SK-MEL-5 (cell line): ENCODE measurements at regions not wholly inside any gene's neighbourhood (a gene's known extent, or its start where the extent isn't known, plus 50 kb on each side); places are given as distances from the start of the nearest gene placed in this dataset.

Experiments
- DNase-seq: peaks from one replicate; pipeline ENCODE4 v3.0.0-alpha.2; 2016; ENCODE audit warnings: low read depth, low spot score
- in situ Hi-C: cut with HindIII; loops from 2 replicates; pipeline ENCODE4 v1.10.0; 2016; ENCODE audit warnings: low sequenced_read_pairs, high pct_unique_total_duplicates, low pct_unique_long_range_greater_than_20kb

DNA sequence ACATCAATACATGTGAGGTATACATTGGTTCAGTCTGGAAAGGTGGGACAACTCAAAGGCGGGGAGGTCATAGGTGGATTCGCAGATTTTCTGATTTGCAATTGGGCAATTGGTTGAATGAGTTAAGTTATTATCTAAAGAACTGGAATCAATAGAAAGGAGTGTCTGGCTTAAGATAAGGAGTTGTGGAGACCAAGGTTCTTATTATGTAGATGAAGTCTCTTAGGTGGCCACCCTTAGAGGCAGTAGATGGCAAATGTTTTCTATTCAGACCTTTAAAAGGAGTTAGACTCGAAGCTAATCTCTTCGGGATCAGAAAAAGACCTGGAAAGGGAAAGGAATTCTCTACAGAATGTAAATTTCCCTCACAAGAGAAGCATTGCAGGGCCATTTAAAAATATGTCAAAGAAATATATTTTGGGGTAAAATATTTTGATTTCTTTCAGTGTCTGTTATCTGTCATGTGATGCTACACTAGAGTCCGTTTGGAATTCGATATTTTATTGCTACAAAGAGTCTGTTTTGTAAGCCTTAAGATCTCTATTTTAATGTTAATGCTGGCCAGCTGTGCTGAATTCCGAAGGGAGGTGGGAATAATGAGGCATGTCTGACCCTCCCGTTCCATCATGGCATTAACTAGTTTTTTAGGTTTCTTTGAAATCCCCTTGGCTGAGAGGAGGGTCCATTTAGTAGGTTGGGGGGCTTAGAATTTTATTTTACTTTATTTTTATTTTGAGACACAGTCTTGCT, 265.1 kb downstream of the PTPRU start:
- no peak for DNase-seq
- in situ Hi-C loops = no loop called here

GRCh38 chr1:29500651-29501050, 264.3 kb downstream of the PTPRU start:
- in situ Hi-C loops = no loop called here
- no peak for DNase-seq

GRCh38 chr1:29500041-29500440, 263.7 kb downstream of the PTPRU start:
- in situ Hi-C loops = no loop called here
- no peak for DNase-seq

DNA sequence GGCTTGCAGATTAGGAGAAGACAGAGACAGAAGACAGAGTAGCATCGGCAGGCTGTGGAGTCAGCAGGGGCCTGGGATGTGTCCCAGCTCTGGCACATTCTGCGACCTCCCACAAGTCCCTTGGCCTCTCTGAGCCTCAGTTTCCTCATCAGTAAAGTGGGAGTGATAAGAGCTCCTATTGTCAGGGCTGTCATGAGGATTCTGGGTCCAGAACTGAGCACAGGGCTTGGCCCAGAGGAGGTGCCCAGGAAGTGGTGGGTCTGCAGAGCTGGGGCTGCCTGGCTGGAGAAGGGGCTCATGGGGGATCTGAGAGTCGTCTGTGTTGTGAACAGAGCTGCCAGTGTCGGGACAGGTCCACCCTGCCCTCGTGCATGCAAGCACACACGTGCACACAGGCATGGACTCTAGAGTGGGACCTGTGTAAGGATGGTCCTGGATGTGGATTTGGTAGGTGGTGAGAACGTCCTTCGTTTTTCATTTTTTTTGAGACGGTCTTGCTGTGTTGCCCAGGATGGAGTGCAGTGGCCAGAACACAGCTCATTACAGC, 262.9 kb downstream of the PTPRU start:
- DNase-seq = no peak
- in situ Hi-C loops = no loop called here

- in situ Hi-C loops = no loop called here
Measured at GRCh38 chr1:29498126-29499103, 262.1 kb downstream of the PTPRU start.

GRCh38 chr1:29497395-29498125, 261.2 kb downstream of the PTPRU start:
- no peak for DNase-seq
- in situ Hi-C loops = no loop called here

More at GRCh38 chr1:29498126-29499103, 262.1 kb downstream of the PTPRU start:
- DNase-seq = no peak

DNA sequence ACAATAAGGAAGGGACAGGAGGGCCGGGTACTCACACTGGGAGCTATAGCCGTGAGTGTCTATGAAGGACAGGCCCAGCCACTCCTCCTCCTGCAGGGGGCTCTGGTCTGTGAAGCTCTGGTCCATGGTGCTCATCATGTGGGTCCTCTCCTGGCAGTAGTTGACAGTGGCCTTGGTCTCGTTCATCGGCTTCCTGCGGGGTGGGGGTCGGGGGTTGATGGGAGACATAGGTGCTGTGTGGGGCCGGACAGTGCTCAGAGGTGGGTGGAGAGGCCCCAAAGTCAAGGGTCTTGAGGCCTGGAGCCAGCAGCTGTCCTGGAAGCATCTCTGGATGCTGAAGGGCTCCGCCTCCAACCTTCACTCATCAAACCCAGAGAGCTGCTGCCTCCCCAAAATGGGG, 260.4 kb downstream of the PTPRU start:
- in situ Hi-C loops = no loop called here
- DNase-seq = no peak

DNA sequence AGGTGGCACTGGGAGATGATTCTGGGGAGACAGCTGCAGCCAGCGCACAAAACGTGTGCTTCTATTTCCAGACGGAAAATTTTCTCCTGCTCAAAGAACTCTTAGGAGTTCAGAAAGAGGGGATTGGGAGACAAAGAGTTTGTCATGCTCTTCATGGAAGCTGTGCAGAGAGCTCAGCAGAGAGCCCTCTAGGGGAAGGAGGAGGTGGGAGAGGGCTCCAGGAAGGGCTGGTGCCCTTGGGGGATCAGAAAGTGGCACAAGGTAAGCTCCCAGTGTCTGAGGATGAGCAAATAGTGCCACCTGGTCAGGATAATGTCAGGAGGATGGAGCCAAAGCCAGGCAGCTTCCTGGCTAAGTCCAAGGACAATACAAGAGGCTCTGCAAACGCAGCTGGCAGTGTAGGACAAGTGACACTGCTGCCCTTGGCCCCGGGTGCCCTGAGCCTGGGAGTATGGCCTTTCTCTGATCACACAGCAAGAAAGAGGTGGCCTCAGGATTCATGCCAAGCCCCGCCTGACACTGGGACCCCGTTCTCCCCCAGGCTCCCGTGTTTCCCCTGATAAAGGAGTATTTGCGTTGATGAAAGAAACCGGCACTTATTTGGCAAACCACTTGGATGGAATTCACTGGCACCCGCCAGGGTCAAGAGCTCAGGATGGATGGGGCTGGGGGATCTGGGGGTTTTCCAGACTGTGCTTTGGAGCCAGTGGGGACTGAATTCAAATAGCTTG, 254.0 kb downstream of the PTPRU start:
- in situ Hi-C loops = no loop called here
- no peak for DNase-seq

- no peak for DNase-seq
- in situ Hi-C loops = no loop called here
Measured at GRCh38 chr1:29489471-29489870, 253.1 kb downstream of the PTPRU start.

DNA sequence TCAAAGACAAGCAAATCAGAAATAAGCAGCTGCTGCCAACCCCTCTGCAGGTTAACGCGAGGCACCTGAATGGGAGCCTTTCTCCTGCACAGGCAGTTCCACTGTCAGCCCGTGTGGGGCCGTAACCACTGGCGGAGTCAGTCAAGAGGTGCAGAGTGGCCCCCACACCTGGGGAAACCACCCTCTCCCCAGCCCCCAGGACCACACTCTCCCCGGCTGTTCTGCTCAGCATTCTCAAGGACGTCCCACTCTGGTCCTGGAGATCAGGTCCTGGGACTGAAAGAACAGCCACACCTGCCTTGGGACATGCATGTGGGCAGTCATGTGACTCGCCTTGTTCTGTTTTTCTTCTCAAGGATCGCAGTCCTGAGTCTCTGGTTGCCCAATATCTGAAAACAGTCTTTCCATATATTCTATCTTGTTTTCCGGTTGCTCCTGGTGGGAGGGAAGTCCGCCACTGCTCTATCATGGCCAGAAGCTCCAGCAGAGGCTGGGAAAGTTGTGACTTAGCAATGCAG, 252.5 kb downstream of the PTPRU start:
- DNase-seq = no peak

DNA sequence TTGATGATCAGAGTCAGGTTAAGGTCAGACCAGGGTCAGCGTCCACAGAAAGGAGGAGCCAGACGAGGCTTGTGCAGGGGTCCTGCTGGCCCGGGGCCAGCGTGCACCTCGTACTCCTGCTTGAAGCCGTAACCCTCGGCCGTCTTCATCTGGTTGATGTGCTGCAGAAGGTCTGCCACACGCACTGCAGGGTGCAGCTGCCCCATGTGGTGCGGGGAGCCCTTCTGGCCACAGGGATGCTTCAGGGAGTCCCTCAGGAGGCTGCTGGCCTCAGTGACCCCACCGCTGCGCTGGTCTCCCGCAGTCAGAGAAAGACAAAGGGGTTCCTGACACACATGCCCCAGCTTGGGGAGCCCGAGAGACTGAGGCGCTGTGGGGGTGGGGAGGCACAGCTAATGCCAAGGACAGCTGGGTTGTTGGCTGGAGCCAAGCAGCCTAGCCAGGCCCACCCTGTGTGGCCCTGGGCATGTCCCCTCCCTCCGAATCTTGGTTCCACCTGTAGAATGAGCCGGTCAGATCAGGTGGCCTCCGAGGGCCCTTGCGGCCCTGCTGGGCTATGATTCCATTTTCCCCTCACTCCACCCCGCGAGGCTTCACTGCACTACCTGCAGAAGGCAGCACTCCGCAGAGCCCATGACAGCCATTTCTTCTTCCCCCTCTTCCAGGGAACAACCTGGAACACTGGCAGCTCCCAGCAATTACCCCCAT, 251.9 kb downstream of the PTPRU start:
- in situ Hi-C loops = no loop called here
- DNase-seq = no peak

More for the DNA sequence above, 252.5 kb downstream of the PTPRU start:
- in situ Hi-C loops = no loop called here

DNA sequence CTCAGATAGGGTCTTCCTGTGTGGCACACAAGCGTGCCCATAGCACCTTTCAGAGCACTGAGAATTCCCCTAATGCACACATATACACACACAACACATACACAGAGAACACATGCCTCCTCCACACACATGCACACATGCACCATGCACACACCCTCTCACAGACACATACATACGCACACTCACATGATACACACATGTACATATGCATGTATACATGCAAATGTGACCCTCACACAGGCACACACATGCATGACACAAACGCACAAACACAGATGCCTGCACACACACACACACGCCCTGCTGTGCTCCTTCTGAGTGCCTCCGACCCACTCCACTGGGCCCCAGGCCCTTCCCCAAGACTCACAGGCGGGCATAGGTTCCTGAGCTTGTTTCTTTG, 251.0 kb downstream of the PTPRU start:
- DNase-seq = no peak
- in situ Hi-C loops = no loop called here

DNA sequence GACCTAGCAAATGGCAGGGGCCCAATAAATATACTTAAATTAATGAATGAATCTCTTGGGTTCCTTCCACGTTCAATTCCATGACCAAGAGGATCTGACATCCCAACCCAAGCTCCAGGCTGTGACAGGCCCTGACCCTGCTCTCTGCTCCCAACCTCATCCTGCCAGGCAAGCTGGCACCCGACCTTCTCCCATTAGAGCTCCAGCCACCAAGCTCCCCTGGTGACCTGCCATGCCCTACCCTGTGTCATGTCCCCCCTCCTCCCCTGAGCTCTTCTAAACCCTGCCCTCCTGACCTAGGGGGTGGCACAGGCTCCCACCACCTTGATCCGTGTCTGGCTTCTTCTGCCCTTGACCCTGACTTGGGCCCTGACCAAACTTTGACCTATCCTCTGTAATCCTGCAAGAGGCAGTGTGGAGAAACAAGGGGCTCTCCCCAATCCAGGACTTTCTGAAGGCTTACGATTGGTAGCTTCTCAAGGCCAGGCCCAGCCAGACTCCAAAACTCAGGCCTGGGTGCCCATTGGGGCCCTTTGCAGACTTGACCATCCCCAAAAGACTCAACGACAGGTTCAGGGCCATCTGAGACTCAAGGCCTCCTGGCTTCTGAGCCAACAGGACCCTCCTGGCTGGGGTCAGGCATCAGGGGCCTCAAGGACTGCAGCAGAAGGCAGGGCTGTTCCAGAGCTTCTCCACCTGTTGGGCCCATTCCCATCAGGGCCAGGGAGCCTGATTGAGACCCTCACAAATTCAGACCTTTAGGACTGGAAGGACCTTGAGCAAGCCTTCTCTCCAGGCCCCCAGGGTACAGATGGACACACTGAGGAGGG, 249.0 kb downstream of the PTPRU start:
- in situ Hi-C loops = no loop called here
- no peak for DNase-seq

GRCh38 chr1:29482991-29483390, 246.7 kb downstream of the PTPRU start:
- in situ Hi-C loops = no loop called here
- DNase-seq = no peak

GRCh38 chr1:29482064-29482463, 245.7 kb downstream of the PTPRU start:
- in situ Hi-C loops = no loop called here
- no peak for DNase-seq

DNA sequence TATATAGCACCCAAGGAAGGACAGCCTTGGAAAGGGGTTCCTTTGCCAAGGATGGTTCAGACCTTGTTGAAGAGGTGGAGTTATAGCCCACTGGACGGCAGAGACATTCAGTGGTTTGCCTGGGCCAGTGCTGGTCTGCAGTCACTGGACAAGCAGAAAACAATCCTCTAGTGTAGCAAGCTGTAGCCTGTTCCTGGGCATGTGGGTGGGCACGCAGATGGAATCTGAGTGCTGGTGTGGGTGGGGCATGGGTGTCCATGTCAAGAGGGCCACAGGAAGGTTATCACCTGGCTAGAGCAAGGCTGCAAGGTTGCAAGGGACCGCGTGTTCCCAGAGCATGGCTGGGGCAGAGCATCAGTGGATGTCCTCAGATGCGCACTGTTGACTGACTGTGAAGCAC, 244.7 kb downstream of the PTPRU start:
- no peak for DNase-seq
- in situ Hi-C loops = no loop called here
